Fibroblast of lung (primary cell): ENCODE measurements at regions not wholly inside any gene's neighbourhood (a gene's known extent, or its start where the extent isn't known, plus 50 kb on each side); places are given as distances from the start of the nearest gene placed in this dataset.

Experiments
- EZH2 ChIP-seq: IDR thresholded peaks from 2 replicates; pipeline ENCODE4 v1.5.1; 2012; ENCODE audit warnings: low read length, control low read depth, mild to moderate bottlenecking; ENCODE audit errors: missing control alignments
- TF ChIP-seq, protein P1 (sequence below), 2 donors: IDR thresholded peaks in 1 of 2; conservative IDR thresholded peaks in 1 of 2; 1 replicate in 1 of 2; 2 replicates in 1 of 2; pipeline ENCODE4 v1.5.1; 2011 to 2012; ENCODE audit warnings: low read length in 2 of 2, control low read depth in 1 of 2, inconsistent platforms in 1 of 2, low read depth in 1 of 2, mild to moderate bottlenecking in 1 of 2

DNA sequence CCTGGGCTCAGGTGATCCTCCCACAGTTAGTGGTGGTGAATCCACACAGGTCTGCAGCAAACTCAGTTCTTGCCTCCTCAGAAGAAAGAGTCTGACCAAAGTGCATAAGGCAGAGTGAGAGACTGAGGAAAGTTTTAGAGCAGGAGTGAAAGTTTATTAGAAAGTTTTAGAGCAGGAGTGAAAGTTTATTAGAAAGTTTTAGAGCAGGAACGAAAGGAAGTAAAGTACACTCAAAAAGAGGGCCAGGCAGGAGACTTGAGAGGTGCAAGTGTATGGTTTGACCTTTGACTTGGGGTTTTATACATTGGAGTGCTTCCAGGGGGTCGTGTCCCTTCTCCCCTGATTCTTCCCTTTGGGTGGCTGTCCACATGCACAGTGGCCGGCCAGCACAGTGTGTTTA, 84.2 kb downstream of the LSM3 start:
- TF ChIP-seq, protein P1, sequence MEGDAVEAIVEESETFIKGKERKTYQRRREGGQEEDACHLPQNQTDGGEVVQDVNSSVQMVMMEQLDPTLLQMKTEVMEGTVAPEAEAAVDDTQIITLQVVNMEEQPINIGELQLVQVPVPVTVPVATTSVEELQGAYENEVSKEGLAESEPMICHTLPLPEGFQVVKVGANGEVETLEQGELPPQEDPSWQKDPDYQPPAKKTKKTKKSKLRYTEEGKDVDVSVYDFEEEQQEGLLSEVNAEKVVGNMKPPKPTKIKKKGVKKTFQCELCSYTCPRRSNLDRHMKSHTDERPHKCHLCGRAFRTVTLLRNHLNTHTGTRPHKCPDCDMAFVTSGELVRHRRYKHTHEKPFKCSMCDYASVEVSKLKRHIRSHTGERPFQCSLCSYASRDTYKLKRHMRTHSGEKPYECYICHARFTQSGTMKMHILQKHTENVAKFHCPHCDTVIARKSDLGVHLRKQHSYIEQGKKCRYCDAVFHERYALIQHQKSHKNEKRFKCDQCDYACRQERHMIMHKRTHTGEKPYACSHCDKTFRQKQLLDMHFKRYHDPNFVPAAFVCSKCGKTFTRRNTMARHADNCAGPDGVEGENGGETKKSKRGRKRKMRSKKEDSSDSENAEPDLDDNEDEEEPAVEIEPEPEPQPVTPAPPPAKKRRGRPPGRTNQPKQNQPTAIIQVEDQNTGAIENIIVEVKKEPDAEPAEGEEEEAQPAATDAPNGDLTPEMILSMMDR (conservative IDR thresholded peaks at IDR 0.05 in 1 of 2, IDR thresholded peaks at IDR 0.05 in 1 of 2; ENCODE audit: low read depth in 1 of 2, low read length in 2 of 2) = no peak
- TF ChIP-seq EZH2 = no peak
